Neural progenitor cell (in vitro differentiated cells): ENCODE measurements at regions not wholly inside any gene's neighbourhood (a gene's known extent, or its start where the extent isn't known, plus 50 kb on each side); places are given as distances from the start of the nearest gene placed in this dataset.

Experiments
- DNase-seq: peaks from one replicate; pipeline ENCODE4 v3.0.0-alpha.2; 2016; ENCODE audit warnings: low spot score
- H2AFZ ChIP-seq: fragments of 200-600 bp; sonication (generic); replicated peaks from 2 replicates; pipeline ENCODE4 v1.6.1; 2016; ENCODE audit warnings: antibody characterized with exemption
- H3F3A ChIP-seq: fragments of 200-600 bp; sonication (generic); 2 replicates; pipeline ENCODE4 v1.6.1; 2016; ENCODE audit warnings: antibody characterized with exemption, low read depth
- H3K27ac ChIP-seq: fragments of 200-600 bp; sonication (generic); 2 replicates; pipeline ENCODE4 v1.5.1; 2016; ENCODE audit warnings: mild to moderate bottlenecking
- H3K27me3 ChIP-seq: fragments of 200-600 bp; sonication (generic); 2 replicates; pipeline ENCODE4 v1.6.1; 2016; ENCODE audit warnings: mild to moderate bottlenecking, moderate library complexity
- H3K36me3 ChIP-seq: fragments of 200-600 bp; sonication (generic); 2 replicates; pipeline ENCODE4 v1.5.1; 2016
- H3K4me1 ChIP-seq: fragments of 200-600 bp; sonication (generic); 2 replicates; pipeline ENCODE4 v1.6.1; 2016; ENCODE audit warnings: mixed run types
- H3K4me2 ChIP-seq: fragments of 200-600 bp; sonication (generic); 2 replicates; pipeline ENCODE4 v1.6.1; 2016
- H3K4me3 ChIP-seq: fragments of 200-600 bp; sonication (generic); 2 replicates; pipeline ENCODE4 v1.5.1; 2016
- H3K79me2 ChIP-seq: fragments of 200-600 bp; sonication (generic); 2 replicates; pipeline ENCODE4 v1.6.1; 2016; ENCODE audit warnings: low read depth
- H3K9ac ChIP-seq: fragments of 200-600 bp; sonication (generic); 2 replicates; pipeline ENCODE4 v1.6.1; 2016
- H3K9me3 ChIP-seq: fragments of 200-600 bp; sonication (generic); 2 replicates; pipeline ENCODE4 v1.5.1; 2016; ENCODE audit warnings: low read depth
- H4K20me1 ChIP-seq: fragments of 200-600 bp; sonication (generic); 2 replicates; pipeline ENCODE4 v1.6.1; 2016; ENCODE audit warnings: low read depth
- H3K27ac Mint-ChIP-seq: 3 replicates; pipeline ENCODE4 v1.8.0; 2021; ENCODE audit warnings: mixed read lengths
- H3K27me3 Mint-ChIP-seq: 2 replicates; pipeline ENCODE4 v1.8.0; 2022; ENCODE audit warnings: low read depth, mild to moderate bottlenecking, inconsistent platforms, moderate library complexity, mixed read lengths; ENCODE audit not compliant: insufficient read depth
- H3K36me3 Mint-ChIP-seq: 3 replicates; pipeline ENCODE4 v1.8.0; 2021; ENCODE audit warnings: mixed read lengths
- H3K4me1 Mint-ChIP-seq: 3 replicates; pipeline ENCODE4 v1.8.0; 2021; ENCODE audit warnings: mixed read lengths
- H3K4me3 Mint-ChIP-seq: 3 replicates; pipeline ENCODE4 v1.8.0; 2021; ENCODE audit warnings: mild to moderate bottlenecking, moderate library complexity, mixed read lengths
- H3K9me3 Mint-ChIP-seq: 3 replicates; pipeline ENCODE4 v1.8.0; 2020; ENCODE audit warnings: mixed read lengths
- CTCF ChIP-seq: fragments of 200-600 bp; sonication (generic); IDR thresholded peaks from 2 replicates; pipeline ENCODE4 v1.5.1; 2017; ENCODE audit warnings: antibody characterized with exemption, mild to moderate bottlenecking
- EZH2 ChIP-seq: fragments of 200-600 bp; sonication (generic); IDR thresholded peaks from 2 replicates; pipeline ENCODE4 v1.6.1; 2017; ENCODE audit warnings: antibody characterized with exemption, mild to moderate bottlenecking, moderate library complexity
- EZH2phosphoT487 ChIP-seq: fragments of 200-600 bp; sonication (generic); IDR thresholded peaks from 2 replicates; pipeline ENCODE4 v1.6.1; 2017; ENCODE audit warnings: antibody characterized with exemption

DNA sequence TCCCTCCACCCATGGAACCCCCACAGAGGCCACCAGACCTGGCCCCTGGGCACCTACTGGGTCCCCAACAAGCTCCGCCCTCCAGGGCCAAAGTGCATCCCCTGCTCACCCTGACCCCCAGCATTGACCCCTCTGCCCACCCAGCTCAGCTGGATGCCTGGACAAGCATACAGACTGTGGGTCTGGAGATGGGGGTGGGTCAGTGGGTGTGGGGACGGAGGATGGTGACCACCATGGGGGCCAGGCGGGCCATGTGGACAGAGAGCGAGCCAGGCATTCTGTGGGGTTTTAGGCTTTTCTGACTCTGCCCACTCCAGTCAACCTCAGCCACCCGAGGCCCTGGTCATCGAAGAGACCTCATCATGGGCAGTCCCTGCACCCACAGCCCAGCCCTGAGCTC, 183.7 kb downstream of the BRD1 start:
- no peak for TF ChIP-seq CTCF
- Histone ChIP-seq H3K4me2 (no peak overlapping the region), H3K27me3 (no peaks in the 10 kb centered on the region), H4K20me1 (no peaks in the 10 kb centered on the region), H2AFZ (no peak overlapping the region), H3K9ac (no peak overlapping the region), H3K36me3 (no peaks in the 10 kb centered on the region), H3K4me3 (no peak overlapping the region), H3K79me2 (no peaks in the 10 kb centered on the region), H3K9me3 (no peaks in the 10 kb centered on the region), H3F3A (no peaks in the 10 kb centered on the region), H3K27ac (no peak overlapping the region), H3K4me1 (peaks cover under 1% of the 10 kb centered on the region)
- H3K4me3 Mint-ChIP-seq = no peak overlapping the region
- peaks cover 10% of the 10 kb centered on the region for H3K27me3 Mint-ChIP-seq
- no peak overlapping the region for H3K27ac Mint-ChIP-seq
- peaks cover under 1% of the 10 kb centered on the region for H3K4me1 Mint-ChIP-seq
- H3K9me3 Mint-ChIP-seq = no peaks in the 10 kb centered on the region
- no peaks in the 10 kb centered on the region for H3K36me3 Mint-ChIP-seq
- DNase-seq = no peak

DNA sequence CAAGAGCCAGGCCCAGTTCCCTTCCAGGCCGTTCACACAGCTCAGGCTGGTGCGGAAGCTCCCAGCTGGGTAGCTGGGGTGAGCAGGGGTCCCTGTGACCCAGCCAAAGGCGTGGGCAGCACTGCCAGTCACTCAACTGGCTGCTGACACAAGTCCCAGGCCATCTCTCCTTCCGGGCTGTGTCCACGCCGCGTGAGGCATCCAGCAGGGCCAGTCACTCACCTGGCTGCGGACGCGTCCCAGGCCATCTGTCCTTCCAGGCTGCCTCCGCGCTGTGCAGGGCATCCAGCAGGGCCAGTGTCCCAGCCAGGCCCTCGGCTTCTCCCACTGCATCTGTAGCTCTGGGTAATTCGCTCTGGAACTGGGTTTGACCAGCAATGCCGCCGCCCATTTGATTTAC, 184.2 kb downstream of the BRD1 start:
- peaks cover 6% of the 10 kb centered on the region for H3K4me1 Mint-ChIP-seq
- no peak overlapping the region for H3K4me3 ChIP-seq
- no peak overlapping the region for H2AFZ ChIP-seq
- peaks cover 4% of the 10 kb centered on the region for H3K4me1 ChIP-seq
- no peak overlapping the region for H3K27ac Mint-ChIP-seq
- DNase-seq = no peak
- no peaks in the 10 kb centered on the region for H3K36me3 Mint-ChIP-seq
- no peaks in the 10 kb centered on the region for H4K20me1 ChIP-seq
- H3K9me3 ChIP-seq = no peaks in the 10 kb centered on the region
- no peak overlapping the region for H3K4me2 ChIP-seq
- no peaks in the 10 kb centered on the region for H3K9me3 Mint-ChIP-seq
- no peaks in the 10 kb centered on the region for H3F3A ChIP-seq
- no peak overlapping the region for H3K9ac ChIP-seq
- no peak for TF ChIP-seq CTCF
- TF ChIP-seq EZH2 = no peak
- no peak for TF ChIP-seq EZH2phosphoT487
- no peaks in the 10 kb centered on the region for H3K27me3 ChIP-seq
- H3K4me3 Mint-ChIP-seq = no peak overlapping the region
- H3K36me3 ChIP-seq = no peaks in the 10 kb centered on the region
- no peak overlapping the region for H3K27ac ChIP-seq
- peaks cover 15% of the 10 kb centered on the region for H3K27me3 Mint-ChIP-seq
- no peaks in the 10 kb centered on the region for H3K79me2 ChIP-seq

DNA sequence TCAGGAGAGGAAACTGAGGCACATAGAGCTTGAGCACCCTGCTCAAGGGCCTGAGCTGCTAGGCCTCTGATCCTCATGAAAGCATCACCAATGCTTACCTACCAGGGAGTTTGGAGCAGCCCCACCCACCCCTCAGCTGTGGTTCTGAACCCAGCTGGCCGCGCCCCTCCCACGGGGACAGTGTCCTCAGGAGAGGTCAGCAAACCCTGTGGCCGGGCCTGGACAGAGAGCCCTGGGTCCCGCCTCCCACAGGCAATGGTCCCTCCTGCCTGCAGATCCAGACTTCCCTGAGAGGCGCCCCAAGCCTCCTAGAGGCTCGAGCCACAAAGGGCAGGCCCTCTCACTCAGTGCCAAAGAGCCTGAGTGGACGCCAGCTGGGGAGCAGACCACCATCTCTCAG, 184.9 kb downstream of the BRD1 start:
- Mint-ChIP-seq H3K36me3 (no peaks in the 10 kb centered on the region), H3K27me3 (peaks cover 15% of the 10 kb centered on the region), H3K4me3 (no peak overlapping the region), H3K27ac (no peak overlapping the region), H3K9me3 (no peaks in the 10 kb centered on the region), H3K4me1 (peaks cover 6% of the 10 kb centered on the region)
- H2AFZ ChIP-seq = no peak overlapping the region
- no peak for DNase-seq
- no peaks in the 10 kb centered on the region for H4K20me1 ChIP-seq
- no peaks in the 10 kb centered on the region for H3K27me3 ChIP-seq
- H3K79me2 ChIP-seq = no peaks in the 10 kb centered on the region
- H3K27ac ChIP-seq = no peak overlapping the region
- no peaks in the 10 kb centered on the region for H3K9me3 ChIP-seq
- H3F3A ChIP-seq = no peaks in the 10 kb centered on the region
- no peaks in the 10 kb centered on the region for H3K36me3 ChIP-seq
- no peak for TF ChIP-seq CTCF
- TF ChIP-seq EZH2 = no peak
- no peak for TF ChIP-seq EZH2phosphoT487
- no peak overlapping the region for H3K4me2 ChIP-seq
- no peak overlapping the region for H3K4me3 ChIP-seq
- H3K9ac ChIP-seq = no peak overlapping the region
- H3K4me1 ChIP-seq = peaks cover 4% of the 10 kb centered on the region

GRCh38 chr22:49642331-49642730, 185.3 kb downstream of the BRD1 start:
- Mint-ChIP-seq H3K36me3 (no peaks in the 10 kb centered on the region), H3K27ac (no peak overlapping the region), H3K4me1 (peaks cover 9% of the 10 kb centered on the region), H3K4me3 (no peak overlapping the region), H3K27me3 (peaks cover 14% of the 10 kb centered on the region), H3K9me3 (no peaks in the 10 kb centered on the region)
- no peaks in the 10 kb centered on the region for H3F3A ChIP-seq
- no peaks in the 10 kb centered on the region for H3K79me2 ChIP-seq
- H3K27me3 ChIP-seq = no peaks in the 10 kb centered on the region
- DNase-seq = no peak
- H2AFZ ChIP-seq = no peak overlapping the region
- no peak overlapping the region for H3K27ac ChIP-seq
- no peaks in the 10 kb centered on the region for H3K9me3 ChIP-seq
- H4K20me1 ChIP-seq = no peaks in the 10 kb centered on the region
- H3K4me2 ChIP-seq = no peak overlapping the region
- no peak overlapping the region for H3K4me3 ChIP-seq
- TF ChIP-seq EZH2 (no peak), CTCF (no peak), EZH2phosphoT487 (no peak)
- H3K9ac ChIP-seq = no peak overlapping the region
- peaks cover 4% of the 10 kb centered on the region for H3K4me1 ChIP-seq
- H3K36me3 ChIP-seq = no peaks in the 10 kb centered on the region
